Natural killer cell (primary cell): ENCODE measurements at regions not wholly inside any gene's neighbourhood (a gene's known extent, or its start where the extent isn't known, plus 50 kb on each side); places are given as distances from the start of the nearest gene placed in this dataset.

Source experiments
- ATAC-seq, 3 donors: fragments of 150-1000 bp in 2 of 3; fragments of 200-7000 bp in 1 of 3; cut with Tn5 transposase; 1 replicate in 1 of 3; 2 replicates in 2 of 3; pipeline ENCODE4 v1.10.0; 2021; ENCODE audit warnings: mild to moderate bottlenecking in 2 of 3, moderate library complexity in 2 of 3
- DNase-seq, 2 donors: peaks; one replicate each; pipeline versions ENCODE4 v3.0.0 to v3.0.0-alpha.2; 2013 to 2021; ENCODE audit warnings: mixed read lengths in 1 of 2
- H3K27ac ChIP-seq: one replicate; pipeline ENCODE4 v1.5.1; 2013; ENCODE audit warnings: mild to moderate bottlenecking, low read length
- H3K27me3 ChIP-seq: one replicate; pipeline ENCODE4 v1.6.1; 2013; ENCODE audit warnings: low read length; ENCODE audit not compliant: control insufficient read depth, insufficient read depth
- H3K36me3 ChIP-seq: one replicate; pipeline ENCODE4 v1.6.1; 2013; ENCODE audit warnings: low read length; ENCODE audit not compliant: control insufficient read depth, insufficient read depth
- H3K4me1 ChIP-seq: one replicate; pipeline ENCODE4 v1.6.1; 2013; ENCODE audit warnings: low read length; ENCODE audit not compliant: control insufficient read depth, insufficient read depth
- H3K4me3 ChIP-seq: one replicate; pipeline ENCODE4 v1.5.1; 2013; ENCODE audit warnings: low read length
- H3K9me3 ChIP-seq: one replicate; pipeline ENCODE4 v1.6.1; 2013; ENCODE audit warnings: low read length; ENCODE audit not compliant: control insufficient read depth, insufficient read depth
- H3K27ac Mint-ChIP-seq, 2 donors: one replicate each; pipeline ENCODE4 v1.8.0; 2022; ENCODE audit warnings: mild to moderate bottlenecking in 2 of 2, mixed read lengths in 2 of 2, moderate library complexity in 1 of 2
- H3K27me3 Mint-ChIP-seq, 2 donors: one replicate each; pipeline ENCODE4 v1.8.0; 2022; ENCODE audit warnings: low read depth in 2 of 2, mixed read lengths in 2 of 2
- H3K36me3 Mint-ChIP-seq: one replicate; pipeline ENCODE4 v1.8.0; 2022; ENCODE audit warnings: mixed read lengths
- H3K4me1 Mint-ChIP-seq, 2 donors: one replicate each; pipeline ENCODE4 v1.8.0; 2022; ENCODE audit warnings: mixed read lengths in 2 of 2
- H3K4me3 Mint-ChIP-seq: one replicate; pipeline ENCODE4 v1.8.0; 2022; ENCODE audit warnings: mild to moderate bottlenecking, moderate library complexity, mixed read lengths
- H3K9me3 Mint-ChIP-seq, 2 donors: one replicate each; pipeline ENCODE4 v1.8.0; 2022; ENCODE audit warnings: mixed read lengths in 2 of 2
- CTCF ChIP-seq: fragments of 200-600 bp; IDR thresholded peaks from one replicate; pipeline ENCODE4 v1.8.0; 2022; ENCODE audit warnings: antibody characterized with exemption
- WGBS: methylation state at CpG from one replicate; pipeline ENCODE4 v1.1.7; 2013; ENCODE audit warnings: missing lambda C conversion rate; ENCODE audit not compliant: insufficient coverage; 5-methylcytosine and 5-hydroxymethylcytosine counted together
- intact Hi-C: fragments of 100-400 bp; cut with micrococcal nuclease; formaldehyde crosslinking; loops from one replicate; pipeline ENCODE4 v1.14.2; 2022

GRCh38 chr4:42816880-42817400 is 75.6 kb upstream of the GRXCR1 start:
- no peak overlapping the region for H3K4me3 Mint-ChIP-seq
- H3K27ac Mint-ChIP-seq, result no peak overlapping the region
- DNase-seq (peak in 1 of 2 donors; percentile 1), ATAC-seq (no peak)
- H3K4me1 Mint-ChIP-seq, result no peaks in the 10 kb centered on the region
- no peak overlapping the region for H3K4me3 ChIP-seq
- no peaks in the 10 kb centered on the region for H3K4me1 ChIP-seq
- H3K9me3 ChIP-seq, result no peaks in the 10 kb centered on the region
- intact Hi-C loops, result no loop called here
- WGBS, result 80% methylated on average over 8 of the region's 8 CpGs
- peaks cover 0 to 6% of the 10 kb centered on the region in 2 donors for H3K27me3 Mint-ChIP-seq
- TF ChIP-seq CTCF, result no peak
- H3K27ac ChIP-seq, result no peak overlapping the region
- H3K27me3 ChIP-seq, result no peaks in the 10 kb centered on the region
- no peaks in the 10 kb centered on the region for H3K36me3 Mint-ChIP-seq
- H3K9me3 Mint-ChIP-seq, result no peaks in the 10 kb centered on the region
- H3K36me3 ChIP-seq, result no peaks in the 10 kb centered on the region

- DNase-seq (no peak), ATAC-seq (no peak)
- Mint-ChIP-seq H3K9me3 (no peaks in the 10 kb centered on the region), H3K4me3 (no peak overlapping the region), H3K4me1 (no peaks in the 10 kb centered on the region), H3K27ac (no peak overlapping the region), H3K27me3 (peaks cover 0 to 7% of the 10 kb centered on the region in 2 donors), H3K36me3 (no peaks in the 10 kb centered on the region)
- H3K9me3 ChIP-seq, result no peaks in the 10 kb centered on the region
- H3K27ac ChIP-seq, result no peak overlapping the region
- TF ChIP-seq CTCF, result no peak
- no peaks in the 10 kb centered on the region for H3K36me3 ChIP-seq
- no peak overlapping the region for H3K4me3 ChIP-seq
- H3K27me3 ChIP-seq, result no peaks in the 10 kb centered on the region
- no peaks in the 10 kb centered on the region for H3K4me1 ChIP-seq
- 50% methylated on average over 9 of the region's 9 CpGs for WGBS
- intact Hi-C loops, result no loop called here
Measured at GRCh38 chr4:42816189-42816879, 76.2 kb upstream of the GRXCR1 start.

GRCh38 chr4:42809419-42810084 is 83.0 kb upstream of the GRXCR1 start:
- Histone ChIP-seq H3K4me1 (no peaks in the 10 kb centered on the region), H3K4me3 (no peak overlapping the region), H3K9me3 (no peaks in the 10 kb centered on the region), H3K27ac (no peak overlapping the region), H3K36me3 (no peaks in the 10 kb centered on the region), H3K27me3 (no peaks in the 10 kb centered on the region)
- no peaks in the 10 kb centered on the region for H3K36me3 Mint-ChIP-seq
- no peaks in the 10 kb centered on the region for H3K4me1 Mint-ChIP-seq
- peaks cover 12 to 17% of the 10 kb centered on the region in 2 donors for H3K27me3 Mint-ChIP-seq
- no peak overlapping the region for H3K27ac Mint-ChIP-seq
- WGBS, result 93% methylated on average over 7 of the region's 7 CpGs
- intact Hi-C loops, result no loop called here
- H3K9me3 Mint-ChIP-seq, result peaks cover 0 to 3% of the 10 kb centered on the region in 2 donors
- ATAC-seq, result no peak
- TF ChIP-seq CTCF, result no peak
- H3K4me3 Mint-ChIP-seq, result no peak overlapping the region
- no peak for DNase-seq
